Limb (tissue), 2 donors: ENCODE measurements at regions not wholly inside any gene's neighbourhood (a gene's known extent, or its start where the extent isn't known, plus 50 kb on each side); places are given as distances from the start of the nearest gene placed in this dataset.

Source experiments
- DNase-seq, 2 donors: peaks; one replicate each; pipeline ENCODE4 v3.0.0-alpha.2; 2016; ENCODE audit errors: extremely low spot score in 2 of 2

- DNase-seq: no peak
Observed at GRCh38 chr12:20232931-20233675, 135.2 kb upstream of the PDE3A start.

DNA sequence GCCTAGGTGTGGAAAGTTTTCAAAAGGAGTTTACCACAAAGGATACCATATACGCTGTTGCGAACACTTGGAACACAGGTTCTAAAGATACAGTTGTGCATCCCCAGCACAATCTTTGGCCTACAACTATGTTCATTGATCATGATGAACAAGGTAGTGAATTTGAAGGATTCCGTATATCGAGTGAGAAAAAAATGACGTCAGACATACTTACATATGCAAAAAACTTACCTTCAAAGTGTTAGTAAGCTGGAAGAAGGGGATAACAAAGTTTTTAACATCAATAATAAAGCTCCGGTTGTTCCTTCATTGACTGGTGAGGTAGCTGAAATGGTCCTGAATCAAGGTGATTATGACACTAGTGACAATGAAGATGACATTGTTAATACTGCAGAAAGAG lies 133.9 kb upstream of the PDE3A start:
- no peak for DNase-seq

DNA sequence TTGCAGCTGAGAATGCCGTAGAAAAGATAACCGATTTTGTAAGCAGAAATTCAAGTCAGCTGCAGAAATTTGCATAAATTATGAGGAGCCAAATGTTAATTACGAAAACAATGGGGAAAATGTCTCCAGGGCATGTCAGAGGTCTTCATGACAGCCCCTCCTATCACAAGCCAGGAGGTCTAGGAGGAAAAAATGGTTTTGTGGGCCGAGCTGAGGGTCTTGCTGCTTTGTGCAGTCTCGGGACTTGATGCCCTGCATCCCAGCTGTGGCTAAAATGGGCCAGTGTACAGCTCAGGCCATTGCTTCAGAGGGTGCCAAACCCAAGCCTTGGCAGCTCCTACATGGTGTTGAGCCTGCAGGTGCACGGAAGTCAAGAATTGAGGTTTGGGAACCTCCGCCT lies 131.2 kb upstream of the PDE3A start:
- no peak for DNase-seq

DNA sequence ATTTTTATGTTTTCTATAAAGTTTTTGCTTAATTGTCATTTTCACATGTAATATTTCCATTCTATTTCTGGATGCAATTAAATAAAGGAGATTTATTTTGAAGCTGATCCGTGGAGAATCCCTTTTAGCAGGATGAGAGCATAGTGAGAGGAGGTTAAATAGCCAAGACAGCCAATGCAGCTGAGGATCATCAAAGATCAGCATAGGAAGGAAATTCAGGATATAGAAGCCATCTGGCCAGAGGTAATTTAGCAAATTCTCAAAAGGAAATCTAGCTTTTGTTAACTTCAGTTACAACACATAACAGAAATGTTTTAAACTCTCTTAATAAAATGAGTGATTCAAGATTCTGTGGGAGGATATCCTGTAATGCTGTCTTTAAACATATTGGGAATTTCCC lies 122.8 kb upstream of the PDE3A start:
- no peak for DNase-seq

- DNase-seq: no peak
Observed at GRCh38 chr12:20248646-20249045, 119.7 kb upstream of the PDE3A start.

- no peak for DNase-seq
Observed at GRCh38 chr12:20250761-20251160, 117.6 kb upstream of the PDE3A start.

DNA sequence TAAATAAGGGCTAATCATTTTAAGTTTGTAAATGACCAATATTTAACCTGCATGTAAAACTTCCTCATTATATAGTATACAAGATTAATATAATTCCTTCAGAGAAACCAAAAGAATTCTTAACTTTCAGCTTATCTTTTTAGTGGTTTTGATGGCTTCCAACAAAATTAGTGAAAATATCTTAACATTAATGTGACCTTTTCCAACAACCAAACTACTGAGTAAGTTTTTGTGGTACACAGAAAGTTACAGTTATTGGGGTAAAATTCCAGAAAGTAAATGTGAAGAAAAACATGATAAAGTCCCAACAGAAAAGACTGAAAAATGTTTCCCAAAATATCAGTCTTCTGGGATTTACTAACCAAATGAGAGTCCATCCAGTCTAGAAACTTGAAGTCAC lies 111.0 kb upstream of the PDE3A start:
- DNase-seq: no peak

DNA sequence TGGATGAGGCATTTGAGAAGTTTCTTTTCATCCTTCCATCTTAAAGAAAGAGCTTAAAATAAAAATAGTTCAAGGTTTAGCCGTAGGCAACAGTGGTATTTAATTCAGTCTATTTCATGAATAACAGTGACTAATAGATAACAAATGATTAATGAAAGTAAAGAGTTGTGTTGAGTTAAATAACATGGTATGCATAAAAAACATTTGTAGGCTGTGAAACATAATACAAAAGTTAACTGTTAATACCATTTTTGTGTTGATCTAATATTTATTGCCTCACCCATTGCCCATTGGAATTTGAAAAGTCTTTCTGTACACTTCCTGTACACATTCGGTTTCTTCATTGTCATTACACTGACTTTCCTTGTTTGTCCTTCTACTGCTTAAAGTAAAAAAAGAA lies 108.6 kb upstream of the PDE3A start:
- DNase-seq: no peak

DNA sequence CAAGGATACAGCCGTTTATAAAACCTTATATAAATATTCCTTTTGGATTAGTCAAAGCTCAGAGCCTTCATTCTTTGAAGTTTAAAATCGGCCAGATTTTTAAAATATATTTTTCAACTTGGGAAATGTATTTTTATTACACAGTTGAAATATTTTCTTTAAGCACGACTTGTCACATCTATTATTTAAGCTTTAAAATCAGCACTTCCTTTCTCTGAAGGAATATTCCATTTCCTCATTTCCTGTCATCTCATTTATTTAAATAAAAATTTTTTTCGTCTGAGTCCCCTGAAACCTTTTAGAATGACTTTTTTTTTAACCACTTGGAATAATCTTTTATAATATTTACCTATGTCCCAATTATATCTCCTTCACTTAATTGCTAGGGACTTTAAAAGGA lies 107.5 kb upstream of the PDE3A start:
- no peak for DNase-seq

- no peak for DNase-seq
Observed at GRCh38 chr12:20262119-20262518, 106.2 kb upstream of the PDE3A start.

DNA sequence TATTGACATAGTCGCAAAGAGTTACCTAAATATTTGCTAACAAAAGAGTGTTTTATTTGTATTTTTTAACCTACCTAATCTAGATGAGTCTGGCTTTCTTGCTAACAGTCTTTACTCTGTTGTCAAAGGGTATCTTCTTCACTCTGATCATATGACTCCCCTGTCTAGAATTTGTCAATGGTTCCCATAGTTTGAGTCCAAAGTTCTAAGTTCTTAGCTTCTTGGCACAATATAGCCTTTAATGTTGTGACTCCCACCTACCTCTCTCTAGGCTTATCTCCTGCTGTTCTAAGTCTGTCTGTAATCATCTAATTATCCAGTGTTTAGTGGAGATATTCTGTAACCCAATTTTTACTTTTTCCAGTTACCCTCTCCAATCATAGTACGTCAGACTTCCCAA lies 104.3 kb upstream of the PDE3A start:
- no peak for DNase-seq

GRCh38 chr12:20264608-20265114 lies 103.7 kb upstream of the PDE3A start:
- DNase-seq: no peak

DNA sequence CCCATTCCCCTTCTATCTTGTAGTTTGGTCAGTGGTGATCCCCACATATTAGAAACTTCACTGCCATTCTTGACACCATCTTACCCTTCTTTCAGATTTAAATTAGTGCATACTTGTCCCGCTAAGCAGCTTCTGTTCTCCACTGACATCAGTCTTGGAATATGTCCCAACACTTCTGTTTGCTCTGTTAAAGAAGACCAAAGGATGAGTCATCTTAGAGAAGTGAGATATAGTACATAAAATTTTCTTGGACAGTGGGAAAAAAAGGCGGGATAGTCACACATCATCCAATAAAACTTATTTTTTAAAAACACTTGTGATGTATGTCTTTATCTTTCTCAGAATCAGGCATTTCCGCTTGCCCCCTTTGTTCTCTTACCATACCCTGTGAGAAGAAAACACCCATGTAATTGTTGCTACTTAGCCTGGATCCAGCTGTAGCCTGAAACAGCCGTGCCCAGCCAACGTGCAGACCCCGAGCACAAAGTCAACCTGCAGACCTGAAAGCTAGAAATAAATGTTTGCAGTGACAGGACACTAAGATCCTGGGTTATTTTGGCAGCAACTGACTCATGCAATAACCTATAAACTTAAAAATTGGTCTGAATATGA lies 100.1 kb upstream of the PDE3A start:
- DNase-seq: no peak

GRCh38 chr12:20268771-20269170 lies 99.6 kb upstream of the PDE3A start:
- DNase-seq: no peak

GRCh38 chr12:20269337-20270067 lies 98.8 kb upstream of the PDE3A start:
- DNase-seq: no peak

GRCh38 chr12:20270557-20270956 lies 97.8 kb upstream of the PDE3A start:
- DNase-seq: no peak

DNA sequence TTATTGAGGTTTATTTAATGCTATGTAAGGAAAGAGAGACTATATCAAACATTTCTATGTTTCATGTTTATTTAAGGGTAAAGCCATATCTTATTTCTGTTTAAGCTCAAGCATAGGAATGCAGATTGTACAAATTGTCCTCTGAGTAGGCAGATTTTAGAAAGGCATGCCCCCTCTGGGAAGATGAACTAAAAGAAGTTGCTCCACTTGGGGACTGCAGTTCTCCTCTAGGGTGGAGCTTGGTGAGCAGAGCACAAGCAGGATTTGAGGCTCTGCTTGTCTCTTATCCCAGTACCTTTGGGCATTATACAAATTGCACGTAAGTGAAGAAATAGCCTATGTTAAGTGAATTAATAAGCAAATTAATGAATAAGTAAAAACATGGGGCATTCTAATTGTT lies 96.2 kb upstream of the PDE3A start:
- DNase-seq: no peak

DNA sequence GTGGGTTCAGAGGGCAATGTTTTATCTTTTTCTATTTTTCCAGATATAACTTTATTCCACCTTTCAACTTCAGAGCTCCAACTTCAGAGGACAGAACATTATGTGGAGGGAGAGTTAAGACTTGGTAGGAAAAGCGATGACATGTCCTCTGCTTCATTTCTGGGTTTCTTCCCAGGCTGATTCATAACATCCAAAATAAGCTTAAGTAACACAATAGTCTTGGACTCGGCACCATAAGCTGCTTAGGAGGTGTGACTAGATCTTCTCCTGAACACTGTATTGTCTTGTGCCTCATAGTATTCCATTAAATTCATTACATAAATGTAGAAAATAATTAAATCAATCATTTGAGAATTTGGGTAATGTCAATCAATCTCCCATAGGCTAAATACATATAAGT lies 95.5 kb upstream of the PDE3A start:
- DNase-seq: no peak

- DNase-seq: no peak
Observed at GRCh38 chr12:20274008-20274407, 94.3 kb upstream of the PDE3A start.

DNA sequence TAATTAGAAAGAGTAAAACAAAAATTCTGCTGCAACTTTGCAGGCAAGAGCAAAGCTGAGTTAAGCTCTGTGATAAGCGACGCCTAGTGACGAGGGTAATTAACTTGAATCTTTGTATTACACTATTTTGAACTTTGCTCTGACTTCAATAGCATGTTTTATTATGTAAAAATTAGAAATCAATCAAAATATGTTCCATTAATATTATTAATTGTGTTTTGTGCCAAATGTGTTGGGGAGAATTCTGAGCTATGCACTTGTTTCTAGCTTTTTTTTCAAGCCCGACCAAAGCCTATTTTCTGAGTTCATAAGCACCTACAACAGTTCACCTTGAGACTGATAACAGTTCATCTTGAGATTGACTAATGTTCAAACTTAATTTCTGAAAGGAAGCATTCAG lies 90.1 kb upstream of the PDE3A start:
- no peak for DNase-seq

- no peak for DNase-seq
Observed at GRCh38 chr12:20280515-20280914, 87.8 kb upstream of the PDE3A start.

- no peak for DNase-seq
Observed at GRCh38 chr12:20282401-20282800, 85.9 kb upstream of the PDE3A start.

- DNase-seq: no peak
Observed at GRCh38 chr12:20283482-20283881, 84.9 kb upstream of the PDE3A start.
